ENCODE measurements at regions not wholly inside any gene's neighbourhood (a gene's known extent, or its start where the extent isn't known, plus 50 kb on each side); places are given as distances from the start of the nearest gene placed in this dataset.
"Not testable (repeated sequence)": the region's sequence is repeated elsewhere in the genome, so short reads cannot be mapped to it uniquely, and the experiment has no call there.

DNA sequence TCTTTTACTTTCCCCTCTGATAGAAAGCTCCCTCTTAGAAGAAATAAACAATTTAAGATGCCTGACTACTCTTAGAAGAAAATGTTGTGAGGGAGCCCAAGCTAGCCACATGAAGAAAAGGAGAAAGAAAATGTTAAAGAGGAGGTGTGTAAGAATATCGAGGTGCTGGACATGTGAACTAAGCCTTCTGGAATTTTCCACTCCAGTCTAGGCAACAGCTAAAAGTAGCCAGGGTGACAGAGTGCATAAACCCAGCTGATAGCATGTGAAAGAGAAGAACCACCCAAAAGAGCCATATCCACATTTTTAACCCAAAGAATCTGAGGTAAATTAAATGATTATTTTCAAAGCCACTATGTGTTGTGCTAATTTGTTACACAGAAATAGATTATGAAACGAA lies 1690.6 kb upstream of the LRRTM3 start:
- intact Hi-C loops (cut with DNase I) = no loop called here
- WGBS, 2 donors = 38 to 56% methylated on average over 2 of the region's 2 CpGs

DNA sequence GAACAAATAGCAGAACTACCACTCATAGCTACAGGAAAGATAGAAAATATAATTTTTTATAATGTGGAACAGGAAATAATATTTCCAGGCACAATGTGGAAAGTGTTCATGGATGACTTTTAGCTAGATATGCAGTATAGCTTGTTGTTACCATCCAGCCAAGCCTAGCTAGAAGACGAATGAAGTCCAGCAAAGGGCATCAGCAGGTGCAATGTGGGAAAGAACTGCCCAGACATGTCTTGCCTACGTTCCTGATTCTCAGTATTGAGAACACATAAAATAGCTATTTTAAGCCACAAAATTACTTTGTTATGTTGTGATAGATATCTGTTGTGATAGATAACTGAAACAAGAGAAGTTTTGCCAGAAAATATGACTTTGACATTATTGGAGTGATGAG lies 1690.0 kb upstream of the LRRTM3 start:
- Histone ChIP-seq H3K4me1 (no peaks in the 10 kb centered on the region), H3K27ac (no peak overlapping the region), H3K4me3 (no peak overlapping the region), H3K36me3 (replicated peaks in 1 of 2; ENCODE audit: insufficient read depth in 1 of 2, low read depth in 2 of 2) (no peaks in the 10 kb centered on the region), H3K27me3 (no peaks in the 10 kb centered on the region), H3K9me3 (no peaks in the 10 kb centered on the region)
- 55 to 60% methylated on average over 2 of the region's 2 CpGs for WGBS, 2 donors
- no peak for ATAC-seq
- DNase-seq = no peak
- TF ChIP-seq, protein P1, sequence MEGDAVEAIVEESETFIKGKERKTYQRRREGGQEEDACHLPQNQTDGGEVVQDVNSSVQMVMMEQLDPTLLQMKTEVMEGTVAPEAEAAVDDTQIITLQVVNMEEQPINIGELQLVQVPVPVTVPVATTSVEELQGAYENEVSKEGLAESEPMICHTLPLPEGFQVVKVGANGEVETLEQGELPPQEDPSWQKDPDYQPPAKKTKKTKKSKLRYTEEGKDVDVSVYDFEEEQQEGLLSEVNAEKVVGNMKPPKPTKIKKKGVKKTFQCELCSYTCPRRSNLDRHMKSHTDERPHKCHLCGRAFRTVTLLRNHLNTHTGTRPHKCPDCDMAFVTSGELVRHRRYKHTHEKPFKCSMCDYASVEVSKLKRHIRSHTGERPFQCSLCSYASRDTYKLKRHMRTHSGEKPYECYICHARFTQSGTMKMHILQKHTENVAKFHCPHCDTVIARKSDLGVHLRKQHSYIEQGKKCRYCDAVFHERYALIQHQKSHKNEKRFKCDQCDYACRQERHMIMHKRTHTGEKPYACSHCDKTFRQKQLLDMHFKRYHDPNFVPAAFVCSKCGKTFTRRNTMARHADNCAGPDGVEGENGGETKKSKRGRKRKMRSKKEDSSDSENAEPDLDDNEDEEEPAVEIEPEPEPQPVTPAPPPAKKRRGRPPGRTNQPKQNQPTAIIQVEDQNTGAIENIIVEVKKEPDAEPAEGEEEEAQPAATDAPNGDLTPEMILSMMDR (IDR thresholded peaks at IDR 0.05) = no peak
- no peak for TF ChIP-seq POLR2A (IDR thresholded peaks at IDR 0.05)
- intact Hi-C loops (cut with DNase I) = no loop called here

More for the DNA sequence above, 1690.6 kb upstream of the LRRTM3 start:
- no peaks in the 10 kb centered on the region for H3K36me3 ChIP-seq (replicated peaks in 1 of 2; ENCODE audit: insufficient read depth in 1 of 2, low read depth in 2 of 2)
- no peaks in the 10 kb centered on the region for H3K27me3 ChIP-seq
- no peak overlapping the region for H3K4me3 ChIP-seq
- no peaks in the 10 kb centered on the region for H3K9me3 ChIP-seq
- DNase-seq = no peak
- no peaks in the 10 kb centered on the region for H3K4me1 ChIP-seq
- no peak for TF ChIP-seq POLR2A (IDR thresholded peaks at IDR 0.05)
- TF ChIP-seq, protein P1 (IDR thresholded peaks at IDR 0.05) = no peak
- no peak overlapping the region for H3K27ac ChIP-seq
- ATAC-seq = no peak

DNA sequence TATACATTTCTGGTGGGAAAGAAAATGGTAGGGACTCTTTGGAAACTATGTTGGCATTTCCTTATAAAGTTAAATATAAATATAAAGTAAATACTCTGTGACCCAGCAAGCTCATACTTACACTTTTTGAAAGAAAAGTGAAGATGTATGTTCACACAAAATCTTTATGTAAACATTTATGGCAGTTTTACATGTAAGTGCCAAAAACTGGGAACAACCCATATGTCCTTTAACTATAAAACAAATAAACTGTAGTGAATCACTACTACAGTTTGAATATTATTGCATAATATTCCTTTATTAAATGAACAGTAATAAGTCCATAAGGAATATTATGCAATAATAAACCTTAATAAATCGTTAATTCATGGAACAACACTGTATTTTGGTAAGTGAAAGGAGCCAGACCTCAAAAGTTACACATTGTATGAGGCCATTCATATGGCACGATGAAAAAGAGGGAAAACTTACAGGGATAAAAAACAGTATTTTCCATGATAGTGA lies 1660.3 kb upstream of the LRRTM3 start:
- WGBS, 2 donors = 66 to 71% methylated on average over 2 of the region's 2 CpGs
- no peaks in the 10 kb centered on the region for H3K27me3 ChIP-seq
- H3K36me3 ChIP-seq (replicated peaks in 1 of 2; ENCODE audit: insufficient read depth in 1 of 2, low read depth in 2 of 2) = no peaks in the 10 kb centered on the region
- no peak for DNase-seq
- no peak overlapping the region for H3K27ac ChIP-seq
- TF ChIP-seq, protein P1 (IDR thresholded peaks at IDR 0.05) = no peak
- no peak for TF ChIP-seq POLR2A (IDR thresholded peaks at IDR 0.05)
- no peak overlapping the region for H3K4me3 ChIP-seq
- ATAC-seq = no peak
- H3K4me1 ChIP-seq = no peaks in the 10 kb centered on the region
- no peaks in the 10 kb centered on the region for H3K9me3 ChIP-seq
- intact Hi-C loops (cut with DNase I) = no loop called here

DNA sequence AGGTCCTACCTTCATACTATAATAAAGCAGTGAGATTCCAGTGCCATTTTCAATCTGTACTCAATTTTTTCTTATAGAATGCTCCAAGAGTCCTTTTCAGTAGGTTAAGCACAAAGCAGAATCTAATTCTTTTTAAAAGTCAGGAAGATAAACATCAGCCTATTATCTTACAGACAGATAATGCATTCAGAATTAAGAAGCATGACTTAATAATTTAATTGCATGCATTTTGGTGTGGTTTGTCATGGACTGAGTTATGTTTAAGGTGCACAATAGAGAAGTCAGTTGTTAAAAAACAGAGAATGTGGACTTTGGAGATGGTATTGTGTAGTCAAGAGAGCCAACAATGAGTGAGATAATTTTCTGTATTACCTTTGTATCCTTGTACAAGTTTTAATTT lies 1656.3 kb upstream of the LRRTM3 start:
- intact Hi-C loops (cut with DNase I); DNase-seq; H3K27ac ChIP-seq; H3K27me3 ChIP-seq; H3K36me3 ChIP-seq (replicated peaks in 1 of 2; ENCODE audit: insufficient read depth in 1 of 2, low read depth in 2 of 2); H3K4me3 ChIP-seq; H3K4me1 ChIP-seq; ATAC-seq; H3K9me3 ChIP-seq: not testable (repeated sequence)

DNA sequence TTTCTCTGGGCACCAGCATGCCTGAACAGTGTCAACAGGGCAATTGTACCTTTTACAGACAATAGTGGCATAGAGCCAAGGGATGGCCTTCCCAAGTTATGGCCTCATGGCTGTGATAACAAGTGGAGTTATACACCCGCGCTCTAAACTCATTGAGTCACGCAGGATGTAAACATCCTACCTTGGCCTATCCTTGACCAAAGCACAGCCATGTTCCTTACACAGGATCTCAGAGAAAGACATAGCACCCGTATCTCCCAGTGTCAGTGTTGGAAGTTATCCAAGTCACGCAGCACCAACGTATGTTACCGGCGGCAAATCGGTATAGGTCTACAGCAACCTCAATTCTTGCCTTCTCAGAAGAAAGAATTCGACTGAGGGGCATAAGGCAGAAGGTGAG lies 1654.9 kb upstream of the LRRTM3 start:
- 91% methylated on average over 10 of the region's 10 CpGs for WGBS, 2 donors
- H3K4me1 ChIP-seq = no peaks in the 10 kb centered on the region
- no peaks in the 10 kb centered on the region for H3K27me3 ChIP-seq
- ATAC-seq (no peak), DNase-seq (no peak)
- H3K9me3 ChIP-seq = no peaks in the 10 kb centered on the region
- intact Hi-C loops (cut with DNase I) = no loop called here
- no peaks in the 10 kb centered on the region for H3K36me3 ChIP-seq (replicated peaks in 1 of 2; ENCODE audit: insufficient read depth in 1 of 2, low read depth in 2 of 2)
- TF ChIP-seq, protein P1 (IDR thresholded peaks at IDR 0.05) = no peak
- TF ChIP-seq POLR2A (IDR thresholded peaks at IDR 0.05) = no peak
- H3K27ac ChIP-seq = no peak overlapping the region
- no peak overlapping the region for H3K4me3 ChIP-seq

Measured in body of pancreas (tissue), 4 donors.